ENCODE measurements at regions not wholly inside any gene's neighbourhood (a gene's known extent, or its start where the extent isn't known, plus 50 kb on each side); places are given as distances from the start of the nearest gene placed in this dataset.

- POLR2A ChIA-PET = no interaction called here
- no peaks in the 10 kb centered on the region for H3K27me3 ChIP-seq (ENCODE audit: control insufficient read depth in 2 of 2, insufficient read depth in 2 of 2, low read length in 2 of 2)
- H3K27ac ChIP-seq (ENCODE audit: insufficient read depth, low read depth, low read length) = no peak overlapping the region
- TF ChIP-seq FOS (IDR thresholded peaks at IDR 0.05; ENCODE audit: borderline replicate concordance, insufficient read depth, low read length) (no peak), MYC (IDR thresholded peaks at IDR 0.05; ENCODE audit: low read depth, low read length) (no peak), CTCF (IDR thresholded peaks at IDR 0.05; ENCODE audit: extremely low read depth in 1 of 2, insufficient read depth in 1 of 2, low read depth in 1 of 2, low read length in 2 of 2) (no peak), JUN (IDR thresholded peaks at IDR 0.05; ENCODE audit: borderline replicate concordance, insufficient read depth, insufficient read length, low read depth) (no peak), POLR2AphosphoS5 (IDR thresholded peaks at IDR 0.05; ENCODE audit: insufficient read depth, low read depth, low read length) (no peak), GATA2 (IDR thresholded peaks at IDR 0.05; ENCODE audit: insufficient read depth, insufficient read length, low read depth, low read length) (no peak)
- no peak overlapping the region for H3K9ac ChIP-seq (replicated peaks; ENCODE audit: extremely low read depth, insufficient read depth, low read length)
- no peaks in the 10 kb centered on the region for H4K20me1 ChIP-seq (replicated peaks; ENCODE audit: control insufficient read depth, extremely low read depth, insufficient read depth, low read length)
- H3K4me1 ChIP-seq (ENCODE audit: control insufficient read depth, extremely low read depth, insufficient read depth, low read length) = no peaks in the 10 kb centered on the region
- DNase-seq (ENCODE audit: low read depth, low spot score) (no peak), FAIRE-seq (no peak)
- no peaks in the 10 kb centered on the region for H3K9me3 ChIP-seq (replicated peaks; ENCODE audit: control insufficient read depth, insufficient read depth, low read length)
- no peak overlapping the region for H3K4me2 ChIP-seq (ENCODE audit: insufficient read depth, low read length)
- CTCF ChIA-PET = no interaction called here
- H3K79me2 ChIP-seq (ENCODE audit: control insufficient read depth, insufficient read depth, low read length) = no peaks in the 10 kb centered on the region
- intact Hi-C loops (cut with micrococcal nuclease) = no loop called here
- no TSS peak for BruUV-seq (replicated peaks)
- H2AFZ ChIP-seq (ENCODE audit: low read depth, low read length) = no peak overlapping the region
- H3K9me1 ChIP-seq (replicated peaks; ENCODE audit: control insufficient read depth, extremely low read depth, insufficient read depth, low read length) = no peaks in the 10 kb centered on the region
- no peak overlapping the region for H3K4me3 ChIP-seq (replicated peaks in 1 of 3; ENCODE audit: insufficient read depth in 1 of 3, low read depth in 1 of 3, low read length in 3 of 3)
- dilution Hi-C loops (cut with MboI; ENCODE audit: extremely low pct_ligation_motif_present, low sequenced_read_pairs) = no loop called here
- no peaks in the 10 kb centered on the region for H3K36me3 ChIP-seq (ENCODE audit: control insufficient read depth in 2 of 2, extremely low read depth in 1 of 2, insufficient read depth in 2 of 2, low read length in 2 of 2)
These were observed 186.4 kb downstream of the GATA3 start for GRCh38 chr10:8240861-8241260.

- POLR2A ChIA-PET = no interaction called here
- H3K9me1 ChIP-seq (replicated peaks; ENCODE audit: control insufficient read depth, extremely low read depth, insufficient read depth, low read length) = no peaks in the 10 kb centered on the region
- dilution Hi-C loops (cut with MboI; ENCODE audit: extremely low pct_ligation_motif_present, low sequenced_read_pairs) (no loop called here), intact Hi-C loops (cut with micrococcal nuclease) (no loop called here)
- H3K4me1 ChIP-seq (ENCODE audit: control insufficient read depth, extremely low read depth, insufficient read depth, low read length) = no peaks in the 10 kb centered on the region
- no peak overlapping the region for H3K9ac ChIP-seq (replicated peaks; ENCODE audit: extremely low read depth, insufficient read depth, low read length)
- CTCF ChIA-PET = no interaction called here
- no peaks in the 10 kb centered on the region for H3K9me3 ChIP-seq (replicated peaks; ENCODE audit: control insufficient read depth, insufficient read depth, low read length)
- BruUV-seq (replicated peaks) = no TSS peak
- H3K4me3 ChIP-seq (replicated peaks in 1 of 3; ENCODE audit: insufficient read depth in 1 of 3, low read depth in 1 of 3, low read length in 3 of 3) = no peak overlapping the region
- TF ChIP-seq FOS (IDR thresholded peaks at IDR 0.05; ENCODE audit: borderline replicate concordance, insufficient read depth, low read length) (no peak), JUN (IDR thresholded peaks at IDR 0.05; ENCODE audit: borderline replicate concordance, insufficient read depth, insufficient read length, low read depth) (no peak), EZH2 (IDR thresholded peaks at IDR 0.05; ENCODE audit: borderline replicate concordance, low read depth, low read length, severe bottlenecking) (no peak), POLR2AphosphoS5 (IDR thresholded peaks at IDR 0.05; ENCODE audit: insufficient read depth, low read depth, low read length) (no peak), MYC (IDR thresholded peaks at IDR 0.05; ENCODE audit: low read depth, low read length) (no peak), POLR2A (IDR thresholded peaks at IDR 0.05; ENCODE audit: low read depth, low read length) (no peak), MAX (IDR thresholded peaks at IDR 0.05; ENCODE audit: insufficient read depth, insufficient read length) (no peak), GATA2 (IDR thresholded peaks at IDR 0.05; ENCODE audit: insufficient read depth, insufficient read length, low read depth, low read length) (no peak), CTCF (IDR thresholded peaks at IDR 0.05; ENCODE audit: extremely low read depth in 1 of 2, insufficient read depth in 1 of 2, low read depth in 1 of 2, low read length in 2 of 2) (no peak)
- H3K79me2 ChIP-seq (ENCODE audit: control insufficient read depth, insufficient read depth, low read length) = no peaks in the 10 kb centered on the region
- H3K4me2 ChIP-seq (ENCODE audit: insufficient read depth, low read length) = no peak overlapping the region
- no peaks in the 10 kb centered on the region for H3K36me3 ChIP-seq (ENCODE audit: control insufficient read depth in 2 of 2, extremely low read depth in 1 of 2, insufficient read depth in 2 of 2, low read length in 2 of 2)
- no peaks in the 10 kb centered on the region for H3K27me3 ChIP-seq (ENCODE audit: control insufficient read depth in 2 of 2, insufficient read depth in 2 of 2, low read length in 2 of 2)
- no peak overlapping the region for H3K27ac ChIP-seq (ENCODE audit: insufficient read depth, low read depth, low read length)
- FAIRE-seq = no peak
- DNase-seq (ENCODE audit: low read depth, low spot score) = no peak
- H2AFZ ChIP-seq (ENCODE audit: low read depth, low read length) = no peak overlapping the region
- H4K20me1 ChIP-seq (replicated peaks; ENCODE audit: control insufficient read depth, extremely low read depth, insufficient read depth, low read length) = no peaks in the 10 kb centered on the region
These were observed 187.9 kb downstream of the GATA3 start for GRCh38 chr10:8242295-8242872.

Measured in endothelial cell of umbilical vein (primary cell).